NT2/D1 (cell line): ENCODE measurements at regions not wholly inside any gene's neighbourhood (a gene's known extent, or its start where the extent isn't known, plus 50 kb on each side); places are given as distances from the start of the nearest gene placed in this dataset.
"Not testable (repeated sequence)": the region's sequence is repeated elsewhere in the genome, so short reads cannot be mapped to it uniquely, and the experiment has no call there.

ENCODE experiments used
- DNase-seq: peaks from one replicate; pipeline ENCODE4 v3.0.0-alpha.2; 2011; ENCODE audit warnings: low read depth, low spot score
- H3K27me3 ChIP-seq: 2 replicates; pipeline ENCODE4 v1.6.0; 2011; ENCODE audit warnings: mild to moderate bottlenecking; ENCODE audit not compliant: insufficient read length, insufficient read depth
- H3K36me3 ChIP-seq: 2 replicates; pipeline ENCODE4 v1.6.1; 2011; ENCODE audit warnings: mild to moderate bottlenecking, low read length, mixed read lengths; ENCODE audit not compliant: insufficient read depth, insufficient read length
- H3K4me1 ChIP-seq: 2 replicates; pipeline ENCODE4 v1.5.1; 2011; ENCODE audit not compliant: insufficient read depth, insufficient read length
- H3K4me3 ChIP-seq: 2 replicates; pipeline ENCODE4 v1.5.1; 2011; ENCODE audit warnings: low read depth; ENCODE audit not compliant: insufficient read length
- H3K9ac ChIP-seq: 2 replicates; pipeline ENCODE4 v1.6.0; 2011; ENCODE audit warnings: low read depth; ENCODE audit not compliant: insufficient read length
- H3K9me3 ChIP-seq: 2 replicates; pipeline ENCODE4 v1.5.1; 2011; ENCODE audit warnings: mild to moderate bottlenecking, low read length; ENCODE audit not compliant: insufficient read depth
- SUZ12 ChIP-seq: IDR thresholded peaks from 2 replicates; pipeline ENCODE4 v1.6.1; 2011; ENCODE audit not compliant: insufficient read length, insufficient read depth; ENCODE audit errors: extremely low read depth
- YY1 ChIP-seq: IDR thresholded peaks from 2 replicates; pipeline ENCODE4 v1.6.1; 2011; ENCODE audit not compliant: insufficient read length, insufficient read depth
- ZNF274 ChIP-seq: IDR thresholded peaks from 2 replicates; pipeline ENCODE4 v1.6.1; 2011; ENCODE audit warnings: mild to moderate bottlenecking, low read depth, low read length

DNA sequence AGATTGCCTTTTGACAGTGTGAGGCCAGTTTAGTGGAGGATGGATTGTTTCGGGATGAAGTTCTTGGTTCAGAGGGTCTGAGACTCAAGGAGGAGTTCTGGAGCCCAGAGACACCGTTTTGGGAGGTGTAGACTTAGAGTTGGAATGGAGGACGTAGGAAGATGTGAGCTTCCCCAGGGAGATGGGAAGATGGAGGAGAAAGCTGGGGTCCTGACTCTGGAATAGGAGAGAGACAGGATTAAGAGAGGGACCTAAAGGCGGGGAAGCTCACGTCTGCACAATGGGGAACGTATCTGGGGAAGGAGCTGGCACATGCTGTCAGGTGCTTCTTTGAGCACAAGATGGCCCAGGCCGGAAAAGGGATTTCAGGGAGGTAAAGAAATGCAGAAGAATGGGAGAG, 71.3 kb upstream of the CLDN5 start:
- TF ChIP-seq YY1 (no peak), ZNF274 (no peak), SUZ12 (no peak)
- H3K4me3 ChIP-seq, result no peak overlapping the region
- no peaks in the 10 kb centered on the region for H3K27me3 ChIP-seq
- H3K4me1 ChIP-seq, result peaks cover 11% of the 10 kb centered on the region
- H3K9ac ChIP-seq, result no peak overlapping the region
- DNase-seq, result no peak
- no peaks in the 10 kb centered on the region for H3K9me3 ChIP-seq
- H3K36me3 ChIP-seq, result no peaks in the 10 kb centered on the region

- Histone ChIP-seq H3K4me3 (no peak overlapping the region), H3K27me3 (no peaks in the 10 kb centered on the region), H3K4me1 (peaks cover 11% of the 10 kb centered on the region), H3K36me3 (no peaks in the 10 kb centered on the region), H3K9ac (no peak overlapping the region), H3K9me3 (no peaks in the 10 kb centered on the region)
- no peak for TF ChIP-seq YY1
- TF ChIP-seq ZNF274, result no peak
- no peak for TF ChIP-seq SUZ12
- no peak for DNase-seq
Observed at GRCh38 chr22:19596680-19597398, 72.6 kb upstream of the CLDN5 start.

DNA sequence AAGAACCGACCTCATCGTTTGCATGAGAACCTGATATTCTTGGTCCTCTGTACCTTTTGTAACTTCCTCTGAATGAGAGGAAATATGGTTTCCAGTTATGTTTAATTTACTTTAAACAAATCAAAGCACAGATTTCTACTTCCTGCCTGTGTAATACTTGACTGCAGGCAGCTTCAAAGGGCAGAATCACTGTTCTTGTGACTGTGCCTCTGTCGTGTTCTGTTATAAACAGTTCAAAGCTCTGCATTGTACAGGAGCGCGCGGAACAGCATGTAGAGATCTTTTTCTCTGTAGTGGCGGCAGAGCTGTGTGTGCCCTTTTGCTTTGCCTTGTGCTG, 73.2 kb upstream of the CLDN5 start:
- Histone ChIP-seq H3K4me3 (no peak overlapping the region), H3K9ac (no peak overlapping the region), H3K9me3 (no peaks in the 10 kb centered on the region), H3K4me1 (peaks cover 11% of the 10 kb centered on the region), H3K27me3 (no peaks in the 10 kb centered on the region), H3K36me3 (no peaks in the 10 kb centered on the region)
- DNase-seq, result no peak
- TF ChIP-seq ZNF274 (no peak), SUZ12 (no peak), YY1 (no peak)

DNA sequence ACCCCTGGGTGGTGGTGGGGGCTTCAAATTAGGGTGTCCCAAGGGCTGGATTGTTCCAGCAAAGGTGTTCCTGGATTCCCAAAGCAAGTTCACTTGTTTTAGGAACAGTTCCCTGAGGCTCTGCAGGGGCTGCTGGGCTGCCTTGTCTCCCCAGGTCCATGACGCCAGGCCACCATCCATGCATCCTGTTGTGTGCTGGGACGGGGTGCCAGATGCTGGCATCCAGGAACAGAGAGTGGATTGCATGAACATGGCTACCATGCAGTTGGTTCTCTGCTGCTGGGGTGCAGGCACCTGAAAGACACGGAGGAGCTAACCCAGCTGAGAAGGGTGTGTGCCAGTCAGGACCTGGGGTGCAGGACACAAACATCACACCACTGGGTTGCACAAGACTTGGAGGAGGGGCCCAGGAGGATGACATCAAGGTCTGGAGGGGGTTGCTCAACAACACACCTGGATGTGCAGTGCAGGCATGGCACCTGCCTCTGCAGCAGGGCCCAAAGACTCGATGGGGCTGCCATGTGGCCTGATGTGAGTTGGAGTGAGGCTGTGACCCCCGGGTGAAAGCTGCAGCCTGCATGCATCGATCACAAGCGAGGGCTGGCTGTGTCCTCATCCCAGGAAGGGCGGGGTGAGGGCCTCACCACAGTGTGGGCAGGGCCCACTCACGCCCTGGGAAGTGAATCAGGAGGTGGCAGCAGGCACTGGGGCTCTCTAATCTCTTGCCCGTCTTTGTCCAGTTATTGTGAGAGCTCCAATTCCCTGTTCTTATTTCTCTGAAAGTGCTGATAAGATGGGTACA, 74.0 kb upstream of the CLDN5 start:
- H3K4me3 ChIP-seq, result no peak overlapping the region
- H3K36me3 ChIP-seq, result no peaks in the 10 kb centered on the region
- TF ChIP-seq SUZ12 (no peak), YY1 (no peak), ZNF274 (no peak)
- no peaks in the 10 kb centered on the region for H3K27me3 ChIP-seq
- H3K9ac ChIP-seq, result no peak overlapping the region
- no peak for DNase-seq
- no peaks in the 10 kb centered on the region for H3K9me3 ChIP-seq
- peaks cover 11% of the 10 kb centered on the region for H3K4me1 ChIP-seq

- no peaks in the 10 kb centered on the region for H3K36me3 ChIP-seq
- no peak for DNase-seq
- no peaks in the 10 kb centered on the region for H3K9me3 ChIP-seq
- H3K27me3 ChIP-seq, result no peaks in the 10 kb centered on the region
- TF ChIP-seq YY1 (no peak), ZNF274 (no peak), SUZ12 (no peak)
- no peak overlapping the region for H3K4me3 ChIP-seq
- no peak overlapping the region for H3K9ac ChIP-seq
- peaks cover 11% of the 10 kb centered on the region for H3K4me1 ChIP-seq
Observed at GRCh38 chr22:19599004-19599403, 74.8 kb upstream of the CLDN5 start.

DNA sequence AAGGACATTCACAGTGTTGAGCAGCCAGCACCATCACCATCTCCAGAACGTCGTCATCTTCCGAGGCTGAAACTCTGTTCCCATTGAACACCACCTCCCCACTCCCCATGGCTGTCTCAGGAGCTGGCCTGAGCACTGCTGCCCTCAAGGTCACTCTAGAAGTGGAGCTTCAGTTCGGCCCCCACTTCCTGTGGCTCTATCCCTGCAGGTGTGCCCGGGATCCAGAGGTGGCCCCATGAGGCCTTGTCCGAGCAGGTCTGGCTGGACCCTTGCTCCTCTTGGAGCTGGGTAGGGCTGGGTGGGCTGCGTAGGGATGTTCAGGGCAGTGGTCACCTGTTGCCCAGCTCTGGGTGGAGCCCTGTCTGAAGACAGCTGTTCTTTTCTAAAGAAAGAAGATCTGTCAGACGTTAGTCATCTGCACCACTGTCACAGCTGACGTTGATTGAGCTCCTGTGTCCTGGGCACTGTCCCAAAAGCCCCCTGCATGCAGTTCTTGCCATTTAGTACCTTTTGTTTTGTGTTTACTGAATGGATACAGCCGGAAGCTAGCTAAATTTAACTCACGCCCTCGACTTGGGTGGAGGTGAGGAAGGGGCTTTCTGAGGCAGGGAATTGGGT, 75.5 kb upstream of the CLDN5 start:
- H3K4me3 ChIP-seq, result no peak overlapping the region
- no peaks in the 10 kb centered on the region for H3K9me3 ChIP-seq
- H3K4me1 ChIP-seq, result peaks cover 11% of the 10 kb centered on the region
- no peaks in the 10 kb centered on the region for H3K27me3 ChIP-seq
- TF ChIP-seq ZNF274 (no peak), SUZ12 (no peak), YY1 (no peak)
- H3K36me3 ChIP-seq, result no peaks in the 10 kb centered on the region
- H3K9ac ChIP-seq, result no peak overlapping the region
- no peak for DNase-seq

DNA sequence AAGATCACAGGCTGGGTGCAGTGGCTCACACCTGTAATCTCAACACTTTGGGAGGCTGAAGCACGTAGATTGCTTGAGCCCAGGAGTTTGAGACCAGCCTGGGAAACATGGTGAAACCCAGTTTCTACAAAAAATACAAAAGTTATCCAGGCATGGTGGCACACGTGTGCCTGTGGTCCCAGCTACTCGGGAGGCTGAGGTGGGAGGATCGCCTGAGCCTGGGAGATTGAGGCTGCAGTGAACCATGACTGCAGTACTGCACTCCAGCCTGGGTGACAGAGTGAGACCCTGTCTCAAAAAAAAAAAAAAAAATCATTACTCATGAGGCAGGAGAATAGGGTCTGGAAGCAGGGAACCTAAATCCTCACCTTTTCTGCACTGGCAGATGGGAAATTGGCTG, 79.1 kb upstream of the CLDN5 start:
- not testable (repeated sequence) for H3K36me3 ChIP-seq, DNase-seq, H3K9me3 ChIP-seq, H3K9ac ChIP-seq, H3K4me3 ChIP-seq, H3K27me3 ChIP-seq, H3K4me1 ChIP-seq
